H9 (cell line): ENCODE measurements at regions not wholly inside any gene's neighbourhood (a gene's known extent, or its start where the extent isn't known, plus 50 kb on each side); places are given as distances from the start of the nearest gene placed in this dataset.

Source experiments
- DNase-seq: peaks from one replicate; pipeline ENCODE4 v3.0.0-alpha.2; 2017
- H2AFZ ChIP-seq: one replicate; pipeline ENCODE4 v1.6.1; 2013; ENCODE audit warnings: mild to moderate bottlenecking, low read length, control low read depth, moderate library complexity
- H2AK5ac ChIP-seq: 2 replicates; pipeline ENCODE4 v1.6.1; 2013; ENCODE audit warnings: low read length, control low read depth, mixed read lengths; ENCODE audit not compliant: insufficient read length
- H2BK120ac ChIP-seq: one replicate; pipeline ENCODE4 v1.6.1; 2013; ENCODE audit warnings: low read depth, mild to moderate bottlenecking, low read length, control low read depth, inconsistent platforms; ENCODE audit not compliant: poor library complexity, severe bottlenecking
- H2BK12ac ChIP-seq: 2 replicates; pipeline ENCODE4 v1.6.1; 2013; ENCODE audit warnings: low read length, control low read depth, mixed read lengths, low read depth; ENCODE audit not compliant: insufficient read length
- H2BK15ac ChIP-seq: 2 replicates; pipeline ENCODE4 v1.6.1; 2013; ENCODE audit warnings: low read depth, low read length, control low read depth
- H2BK20ac ChIP-seq: one replicate; pipeline ENCODE4 v1.6.1; 2013; ENCODE audit warnings: low read depth, mild to moderate bottlenecking, low read length, control low read depth, inconsistent platforms; ENCODE audit not compliant: poor library complexity, severe bottlenecking
- H2BK5ac ChIP-seq: 2 replicates; pipeline ENCODE4 v1.6.1; 2013; ENCODE audit warnings: low read length, control low read depth, mixed read lengths; ENCODE audit not compliant: insufficient read length
- H3K14ac ChIP-seq: 2 replicates; pipeline ENCODE4 v1.6.1; 2013; ENCODE audit warnings: low read length, control low read depth; ENCODE audit not compliant: insufficient read depth
- H3K18ac ChIP-seq: 2 replicates; pipeline ENCODE4 v1.6.1; 2013; ENCODE audit warnings: low read depth, mild to moderate bottlenecking, mixed read lengths, low read length, control low read depth; ENCODE audit not compliant: insufficient read length
- H3K23ac ChIP-seq: 2 replicates; pipeline ENCODE4 v1.6.1; 2013; ENCODE audit warnings: low read length, control low read depth, mixed read lengths, low read depth; ENCODE audit not compliant: insufficient read length
- H3K23me2 ChIP-seq: 2 replicates; pipeline ENCODE4 v1.6.1; 2013; ENCODE audit warnings: low read depth, mild to moderate bottlenecking, mixed read lengths, low read length, control low read depth; ENCODE audit not compliant: insufficient read length, poor library complexity, severe bottlenecking
- H3K27ac ChIP-seq: 2 replicates; pipeline ENCODE4 v1.5.1; 2013; ENCODE audit warnings: low read length, control low read depth, mixed read lengths, low read depth; ENCODE audit not compliant: insufficient read length
- H3K27me3 ChIP-seq: 2 replicates; pipeline ENCODE4 v1.6.1; 2013; ENCODE audit warnings: low read length, control low read depth, inconsistent platforms; ENCODE audit not compliant: insufficient read depth
- H3K4ac ChIP-seq: 2 replicates; pipeline ENCODE4 v1.6.1; 2013; ENCODE audit warnings: low read depth, mild to moderate bottlenecking, control low read depth, inconsistent platforms, low read length, moderate library complexity
- H3K4me1 ChIP-seq: 2 replicates; pipeline ENCODE4 v1.6.1; 2013; ENCODE audit warnings: low read length, control low read depth, inconsistent platforms; ENCODE audit not compliant: insufficient read depth
- H3K4me2 ChIP-seq: 2 replicates; pipeline ENCODE4 v1.6.1; 2013; ENCODE audit warnings: low read length, control low read depth, mixed read lengths; ENCODE audit not compliant: insufficient read length, insufficient read depth
- H3K56ac ChIP-seq: 2 replicates; pipeline ENCODE4 v1.6.1; 2013; ENCODE audit warnings: low read depth, mild to moderate bottlenecking, mixed read lengths, low read length, control low read depth; ENCODE audit not compliant: insufficient read length
- H3K79me1 ChIP-seq: 2 replicates; pipeline ENCODE4 v1.6.1; 2013; ENCODE audit warnings: low read depth, mild to moderate bottlenecking, moderate library complexity, low read length, control low read depth, inconsistent platforms; ENCODE audit not compliant: insufficient read depth, poor library complexity, severe bottlenecking
- H3K79me2 ChIP-seq: 2 replicates; pipeline ENCODE4 v1.6.1; 2013; ENCODE audit warnings: low read length, control low read depth, inconsistent platforms; ENCODE audit not compliant: insufficient read depth
- H3K9ac ChIP-seq: 2 replicates; pipeline ENCODE4 v1.6.1; 2013; ENCODE audit warnings: low read length, control low read depth, mixed read lengths; ENCODE audit not compliant: insufficient read length; ENCODE audit errors: extremely low read depth
- H3K9me3 ChIP-seq: one replicate; pipeline ENCODE4 v1.6.1; 2013; ENCODE audit warnings: low read depth, low read length, inconsistent platforms; ENCODE audit not compliant: control insufficient read depth
- H3T11ph ChIP-seq: one replicate; pipeline ENCODE4 v1.6.1; 2013; ENCODE audit warnings: mild to moderate bottlenecking, low read length, control low read depth, inconsistent platforms
- H4K20me1 ChIP-seq: one replicate; pipeline ENCODE4 v1.6.1; 2013; ENCODE audit not compliant: control insufficient read depth, insufficient read length, insufficient read depth
- H4K5ac ChIP-seq: 2 replicates; pipeline ENCODE4 v1.6.1; 2013; ENCODE audit warnings: low read depth, mild to moderate bottlenecking, mixed read lengths, low read length, control low read depth; ENCODE audit not compliant: insufficient read length
- H4K8ac ChIP-seq: replicated peaks from 2 replicates; pipeline ENCODE4 v1.6.1; 2013; ENCODE audit warnings: low read length, control low read depth, mixed read lengths, low read depth; ENCODE audit not compliant: insufficient read length
- H4K91ac ChIP-seq: 2 replicates; pipeline ENCODE4 v1.6.1; 2013; ENCODE audit warnings: low read depth, mild to moderate bottlenecking, moderate library complexity, mixed read lengths, low read length, control low read depth; ENCODE audit not compliant: insufficient read length
- H3K27ac Mint-ChIP-seq, 3 experiments: 2 replicates in 2 of 3; 3 replicates in 1 of 3; pipeline ENCODE4 v1.8.0; 2020 to 2021; ENCODE audit warnings: mixed read lengths in 3 of 3, mild to moderate bottlenecking in 1 of 3, moderate library complexity in 1 of 3
- H3K27me3 Mint-ChIP-seq: 2 replicates; pipeline ENCODE4 v1.8.0; 2021; ENCODE audit warnings: low read depth, mild to moderate bottlenecking, moderate library complexity, mixed read lengths
- H3K36me3 Mint-ChIP-seq, 3 experiments: 2 replicates in 2 of 3; 3 replicates in 1 of 3; pipeline ENCODE4 v1.8.0; 2020 to 2021; ENCODE audit warnings: low read depth in 3 of 3, mixed read lengths in 3 of 3; ENCODE audit not compliant: insufficient read depth in 1 of 3
- H3K4me1 Mint-ChIP-seq, 2 experiments: 2 replicates each; pipeline ENCODE4 v1.8.0; 2020; ENCODE audit warnings: mixed read lengths in 2 of 2
- H3K4me3 Mint-ChIP-seq, 2 experiments: 2 replicates in 1 of 2; 3 replicates in 1 of 2; pipeline ENCODE4 v1.8.0; 2020 to 2021; ENCODE audit warnings: mild to moderate bottlenecking in 2 of 2, mixed read lengths in 2 of 2, moderate library complexity in 1 of 2
- H3K9me3 Mint-ChIP-seq, 2 experiments: 2 replicates in 1 of 2; 3 replicates in 1 of 2; pipeline ENCODE4 v1.8.0; 2020; ENCODE audit warnings: mild to moderate bottlenecking in 2 of 2, mixed read lengths in 2 of 2, moderate library complexity in 1 of 2
- CTCF ChIP-seq: fragments of 200-600 bp; sonication (generic); conservative IDR thresholded peaks from 3 replicates; pipeline ENCODE4 v1.8.0; 2021; ENCODE audit warnings: antibody characterized with exemption, mild to moderate bottlenecking
- WGBS: extraction: QIAGEN DNeasy Blood & Tissue Kit; methylation state at CpG from one replicate; pipeline ENCODE4 v1.1.7; 2013; ENCODE audit warnings: missing lambda C conversion rate, low lambda C conversion rate, mixed read lengths; ENCODE audit not compliant: insufficient read length; ENCODE audit errors: extremely low coverage; 5-methylcytosine and 5-hydroxymethylcytosine counted together

GRCh38 chr7:148473703-148474480, 116.7 kb upstream of the C7orf33 start:
- Mint-ChIP-seq H3K36me3 (peaks cover 0 to 3% (median 0%) of the 10 kb centered on the region in 3 experiments; a peak in 2 of 7 replicates), H3K27ac (peak overlapping the region in 1 of 3 experiments; percentile 17; a peak in 1 of 7 replicates), H3K9me3 (no peaks in the 10 kb centered on the region; a peak in 1 of 5 replicates), H3K4me1 (peaks cover 26 to 29% of the 10 kb centered on the region in 2 experiments), H3K4me3 (no peak overlapping the region), H3K27me3 (no peaks in the 10 kb centered on the region; the same call in 1 of the 2 replicates)
- Histone ChIP-seq H2BK5ac (no peak overlapping the region), H4K5ac (no peak overlapping the region), H3K9ac (no peak overlapping the region), H3T11ph (no peak overlapping the region), H3K14ac (no peak overlapping the region; the same call in 1 of the 2 replicates), H2BK12ac (no peak overlapping the region), H3K79me1 (no peaks in the 10 kb centered on the region), H3K23ac (no peak overlapping the region), H3K4me1 (peaks cover 2% of the 10 kb centered on the region; the same call in 1 of the 2 replicates), H3K23me2 (no peaks in the 10 kb centered on the region), H4K8ac (no peak overlapping the region), H3K4me2 (no peak overlapping the region), H2BK15ac (no peak overlapping the region), H4K91ac (no peak overlapping the region), H2AK5ac (no peak overlapping the region), H3K18ac (no peak overlapping the region), H2BK120ac (no peak overlapping the region), H3K27me3 (no peaks in the 10 kb centered on the region), H3K79me2 (no peaks in the 10 kb centered on the region), H2BK20ac (no peak overlapping the region), H3K4ac (no peak overlapping the region), H3K56ac (no peak overlapping the region), H2AFZ (no peak overlapping the region), H4K20me1 (no peaks in the 10 kb centered on the region), H3K27ac (no peak overlapping the region), H3K9me3 (no peaks in the 10 kb centered on the region)
- no peak for DNase-seq
- TF ChIP-seq CTCF: no peak
- WGBS: no CpG with 5 or more reads among the region's 14 CpGs
